ENCODE measurements at regions not wholly inside any gene's neighbourhood (a gene's known extent, or its start where the extent isn't known, plus 50 kb on each side); places are given as distances from the start of the nearest gene placed in this dataset.

DNA sequence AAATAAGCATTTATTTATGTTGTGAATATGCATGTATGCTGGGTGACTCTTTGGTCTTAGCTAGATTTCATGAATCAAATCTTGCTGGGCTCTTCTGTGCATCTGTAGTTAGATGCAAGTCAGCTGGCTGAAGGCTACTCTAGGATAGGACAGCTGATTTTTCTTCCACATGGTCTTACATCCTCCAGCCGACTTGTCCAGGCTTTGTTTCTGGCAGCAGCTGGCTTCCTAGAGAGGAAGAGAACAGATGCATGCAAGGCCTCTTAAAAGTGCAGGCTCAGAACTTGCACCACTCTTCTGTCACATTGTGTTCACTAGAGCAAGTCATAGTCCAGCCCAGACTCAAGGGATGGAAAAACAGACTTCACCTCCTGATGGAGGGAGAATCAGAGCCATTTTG is 435.4 kb upstream of the STXBP6 start:
- POLR2A ChIA-PET: no interaction called here
- DNase-seq (ENCODE audit: low read depth, low spot score): no peak
- CTCF ChIA-PET: no interaction called here
- H3K4me3 ChIP-seq (ENCODE audit: low read depth, low read length): no peak overlapping the region
- no peak for TF ChIP-seq CTCF (IDR thresholded peaks at IDR 0.05; ENCODE audit: insufficient read depth, low read length, missing control alignments)

DNA sequence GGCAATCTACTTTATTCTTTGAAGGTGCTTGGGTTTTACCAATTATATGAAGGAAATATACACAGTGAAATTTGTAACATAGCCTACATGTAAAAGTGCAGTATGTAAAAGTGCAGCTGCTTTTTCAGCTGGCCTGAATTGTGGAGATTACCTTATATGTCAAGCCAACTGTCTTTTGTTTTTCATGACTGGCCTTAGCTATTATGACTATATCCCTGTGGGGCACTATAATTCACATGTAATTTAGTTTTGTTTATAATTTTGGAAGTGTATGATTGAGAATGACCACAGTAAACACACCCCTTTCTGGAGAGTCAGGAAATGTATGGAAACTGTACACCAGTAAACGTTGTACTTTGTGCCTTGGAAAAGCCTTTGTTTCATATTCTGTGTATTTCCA is 435.0 kb upstream of the STXBP6 start:
- ChIA-PET CTCF (no interaction called here), POLR2A (no interaction called here)
- no peak for DNase-seq (ENCODE audit: low read depth, low spot score)
- no peak for TF ChIP-seq CTCF (IDR thresholded peaks at IDR 0.05; ENCODE audit: insufficient read depth, low read length, missing control alignments)
- H3K4me3 ChIP-seq (ENCODE audit: low read depth, low read length): no peak overlapping the region

DNA sequence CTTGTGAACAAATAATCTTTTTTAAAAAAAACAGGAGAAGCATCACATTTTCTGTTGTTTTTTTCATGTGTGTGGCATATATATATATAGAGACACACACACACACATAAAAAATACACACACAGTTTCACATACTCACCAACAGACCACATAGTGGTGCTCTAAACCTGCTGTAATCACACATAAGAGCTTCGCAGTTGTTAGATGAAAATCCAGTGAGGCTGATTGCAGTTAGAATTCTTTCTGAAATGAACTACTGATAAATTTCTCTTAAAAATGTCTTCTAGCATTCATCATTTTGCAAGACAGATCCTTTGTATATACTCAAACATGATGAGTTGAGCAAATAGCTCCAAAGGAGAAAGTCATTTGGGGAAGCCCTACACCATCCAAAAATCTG is 434.3 kb upstream of the STXBP6 start:
- CTCF ChIA-PET: no interaction called here
- TF ChIP-seq CTCF (IDR thresholded peaks at IDR 0.05; ENCODE audit: insufficient read depth, low read length, missing control alignments): no peak
- H3K4me3 ChIP-seq (ENCODE audit: low read depth, low read length): no peak overlapping the region
- POLR2A ChIA-PET: no interaction called here
- no peak for DNase-seq (ENCODE audit: low read depth, low spot score)

DNA sequence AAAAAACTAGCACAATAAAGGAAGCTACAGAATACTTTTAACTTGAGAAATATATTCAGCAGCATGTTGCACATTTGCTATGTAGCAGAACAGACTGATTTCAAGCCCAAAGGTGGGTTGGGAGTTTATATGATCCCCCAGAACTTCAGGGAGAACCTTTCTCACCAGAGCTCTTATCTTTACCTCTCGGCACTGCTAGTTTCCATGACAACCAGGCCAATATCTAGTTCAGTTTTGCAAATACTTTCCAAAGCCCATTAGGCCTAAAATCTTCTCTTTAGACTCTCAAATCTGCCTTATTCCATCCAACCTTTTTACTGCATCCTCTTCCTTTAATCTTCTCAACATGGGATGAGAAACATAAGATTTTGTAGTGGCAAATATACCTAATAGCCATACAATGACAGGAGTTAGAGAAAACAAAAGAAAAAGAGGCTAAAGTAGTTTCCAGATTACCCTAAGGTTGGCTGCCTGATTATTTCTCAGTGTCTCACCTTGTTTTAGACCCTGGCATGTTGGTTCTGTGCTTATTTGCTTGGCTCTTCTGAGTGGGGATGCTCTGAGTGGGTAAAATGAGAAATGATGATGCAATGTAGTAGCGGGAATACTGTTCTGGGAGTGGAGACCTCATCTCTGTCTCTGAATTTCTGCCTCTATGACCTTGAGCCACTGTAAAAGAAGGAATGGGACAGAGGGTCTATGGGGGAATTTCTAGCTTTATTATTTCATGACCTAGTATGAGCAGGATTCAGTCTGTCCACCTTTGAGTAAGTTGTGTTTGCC is 427.6 kb upstream of the STXBP6 start:
- no peak for DNase-seq (ENCODE audit: low read depth, low spot score)
- ChIA-PET POLR2A (no interaction called here), CTCF (no interaction called here)
- H3K4me3 ChIP-seq (ENCODE audit: low read depth, low read length): no peak overlapping the region
- no peak for TF ChIP-seq CTCF (IDR thresholded peaks at IDR 0.05; ENCODE audit: insufficient read depth, low read length, missing control alignments)

DNA sequence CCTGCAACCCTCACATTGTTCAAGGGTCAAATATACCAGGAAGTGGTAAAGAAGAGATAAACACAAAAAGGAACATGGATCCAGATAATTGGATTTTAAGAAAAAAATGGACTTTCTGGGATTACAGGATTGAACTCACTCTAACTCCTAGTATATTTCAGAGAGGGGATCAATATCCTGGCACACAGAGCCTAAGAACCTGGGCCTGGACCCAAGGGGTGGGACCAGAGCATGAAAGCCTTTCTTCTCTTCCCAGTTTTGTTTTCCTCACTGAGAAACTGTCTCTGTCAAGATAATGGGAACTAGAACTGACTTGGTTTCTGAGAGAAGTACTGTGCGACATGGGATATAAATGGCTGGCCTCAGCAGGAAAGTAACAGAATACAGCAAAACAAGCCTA is 422.8 kb upstream of the STXBP6 start:
- TF ChIP-seq CTCF (IDR thresholded peaks at IDR 0.05; ENCODE audit: insufficient read depth, low read length, missing control alignments): no peak
- ChIA-PET POLR2A (no interaction called here), CTCF (no interaction called here)
- DNase-seq (ENCODE audit: low read depth, low spot score): no peak
- H3K4me3 ChIP-seq (ENCODE audit: low read depth, low read length): no peak overlapping the region

DNA sequence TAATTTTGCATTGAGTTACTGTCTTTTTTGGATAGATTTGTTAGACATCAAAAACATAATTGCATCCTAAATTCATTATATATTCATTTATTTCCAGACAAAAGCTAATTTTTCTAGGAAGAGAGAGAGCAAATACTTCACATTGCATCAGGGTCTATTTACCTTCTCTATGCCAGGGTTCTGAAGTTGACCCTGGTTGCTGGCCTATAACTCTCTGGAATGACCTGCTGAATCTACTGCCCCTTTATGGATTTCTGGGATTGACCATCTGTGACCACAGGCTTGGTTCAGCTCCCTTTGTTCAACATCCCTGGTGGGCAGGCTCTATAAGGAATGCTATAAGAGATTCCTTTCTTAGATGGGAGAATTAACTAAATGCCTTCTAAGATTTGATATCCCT is 414.8 kb upstream of the STXBP6 start:
- CTCF ChIA-PET: no interaction called here
- TF ChIP-seq CTCF (IDR thresholded peaks at IDR 0.05; ENCODE audit: insufficient read depth, low read length, missing control alignments): no peak
- DNase-seq (ENCODE audit: low read depth, low spot score): no peak
- POLR2A ChIA-PET: no interaction called here
- H3K4me3 ChIP-seq (ENCODE audit: low read depth, low read length): no peak overlapping the region

All from AG04449 (cell line).